ENCODE measurements at regions not wholly inside any gene's neighbourhood (a gene's known extent, or its start where the extent isn't known, plus 50 kb on each side); places are given as distances from the start of the nearest gene placed in this dataset.
"Not testable (repeated sequence)": the region's sequence is repeated elsewhere in the genome, so short reads cannot be mapped to it uniquely, and the experiment has no call there.

GRCh38 chr6:114810468-114810867 is 467.6 kb upstream of the HS3ST5 start:
- Histone ChIP-seq H3K9me3 (no peaks in the 10 kb centered on the region), H3K27ac (no peak overlapping the region), H3K4me2 (no peak overlapping the region), H3K4me1 (no peaks in the 10 kb centered on the region), H3K4me3 (no peak overlapping the region)
- TF ChIP-seq HDAC2 (IDR thresholded peaks at IDR 0.05), result no peak
- no peak for TF ChIP-seq MYC (IDR thresholded peaks at IDR 0.05; ENCODE audit: borderline replicate concordance, low read length)
- no peak for TF ChIP-seq NPAS2 (CRISPR knock-in tag; IDR thresholded peaks at IDR 0.05; ENCODE audit: borderline replicate concordance)
- no peak for TF ChIP-seq NR3C1 (IDR thresholded peaks at IDR 0.05)
- TF ChIP-seq FOSL2 (IDR thresholded peaks at IDR 0.05), result no peak
- no peak for TF ChIP-seq FOSL2 (CRISPR knock-in tag; IDR thresholded peaks at IDR 0.05)
- TF ChIP-seq EP300 (IDR thresholded peaks at IDR 0.05), result no peak
- no peak for TF ChIP-seq FOSB (CRISPR knock-in tag; IDR thresholded peaks at IDR 0.05)
- TF ChIP-seq HOXB13 (CRISPR knock-in tag; IDR thresholded peaks at IDR 0.05; ENCODE audit: low read depth), result no peak
- TF ChIP-seq CTCF (IDR thresholded peaks at IDR 0.05), result no peak
- no peak for TF ChIP-seq RNF2 (IDR thresholded peaks at IDR 0.05; ENCODE audit: borderline replicate concordance, low read depth)
- TF ChIP-seq BCL3 (IDR thresholded peaks at IDR 0.05), result no peak
- TF ChIP-seq TFCP2L1 (CRISPR knock-in tag; IDR thresholded peaks at IDR 0.05), result no peak
- TF ChIP-seq POLR2AphosphoS2 (conservative IDR thresholded peaks at IDR 0.05; ENCODE audit: low read length), result no peak
- TF ChIP-seq KDM5A (IDR thresholded peaks at IDR 0.05), result no peak
- TF ChIP-seq EHF (CRISPR knock-in tag; IDR thresholded peaks at IDR 0.05), result no peak
- TF ChIP-seq TP53 (CRISPR knock-in tag; IDR thresholded peaks at IDR 0.05), result no peak
- CTCF ChIA-PET, result no interaction called here
- no peak for FAIRE-seq
- DNase-seq (ENCODE audit: low read depth in 1 of 2, low spot score in 1 of 2), result no peak
- ATAC-seq, result no peak
- POLR2A ChIA-PET, result no interaction called here
- WGBS (ENCODE audit: missing lambda C conversion rate), result 4% methylated on average over 3 of the region's 3 CpGs

- H3K9me3 ChIP-seq; FAIRE-seq; H3K4me3 ChIP-seq; DNase-seq (ENCODE audit: low read depth in 1 of 2, low spot score in 1 of 2); H3K27ac ChIP-seq; H3K4me2 ChIP-seq; POLR2A ChIA-PET; ATAC-seq; H3K4me1 ChIP-seq; CTCF ChIA-PET: not testable (repeated sequence)
- WGBS (ENCODE audit: missing lambda C conversion rate), result 18% methylated on average over 11 of the region's 12 CpGs
Observed at GRCh38 chr6:114805426-114805825, 462.6 kb upstream of the HS3ST5 start.

- TF ChIP-seq REST (IDR thresholded peaks at IDR 0.05) (no peak), GATA3 (IDR thresholded peaks at IDR 0.05; ENCODE audit: borderline replicate concordance) (no peak), ELK1 (IDR thresholded peaks at IDR 0.05; ENCODE audit: low read depth, low read length) (no peak), KDM5A (IDR thresholded peaks at IDR 0.05) (no peak), RARB (CRISPR knock-in tag; IDR thresholded peaks at IDR 0.05) (no peak), MAZ (IDR thresholded peaks at IDR 0.05; ENCODE audit: borderline replicate concordance, low read depth, low read length) (no peak), CTCF (IDR thresholded peaks at IDR 0.05) (no peak), EHMT2 (IDR thresholded peaks at IDR 0.05; ENCODE audit: low read depth) (no peak), CBX8 (IDR thresholded peaks at IDR 0.05) (no peak), RCOR1 (IDR thresholded peaks at IDR 0.05; ENCODE audit: low read depth, low read length) (no peak), HOXB13 (CRISPR knock-in tag; IDR thresholded peaks at IDR 0.05; ENCODE audit: low read depth) (no peak)
- no peaks in the 10 kb centered on the region for H3K4me1 ChIP-seq
- H3K9me3 ChIP-seq, result no peaks in the 10 kb centered on the region
- no peak for ATAC-seq
- CTCF ChIA-PET, result no interaction called here
- 0% methylated on average over 4 of the region's 4 CpGs for WGBS (ENCODE audit: missing lambda C conversion rate)
- FAIRE-seq, result no peak
- no peak for DNase-seq (ENCODE audit: low read depth in 1 of 2, low spot score in 1 of 2)
- H3K4me2 ChIP-seq, result no peak overlapping the region
- H3K27ac ChIP-seq, result no peak overlapping the region
- POLR2A ChIA-PET, result no interaction called here
- H3K4me3 ChIP-seq, result no peak overlapping the region
Observed at GRCh38 chr6:114796576-114796975, 453.8 kb upstream of the HS3ST5 start.
